ENCODE measurements at regions not wholly inside any gene's neighbourhood (a gene's known extent, or its start where the extent isn't known, plus 50 kb on each side); places are given as distances from the start of the nearest gene placed in this dataset.
A peak's percentile ranks its signal among the peaks of the same experiment; 100 is the strongest.

- H3K9me3 ChIP-seq = no peaks in the 10 kb centered on the region
- no peaks in the 10 kb centered on the region for H3K27me3 ChIP-seq (ENCODE audit: low read depth)
- TF ChIP-seq CTCF (IDR thresholded peaks at IDR 0.05) = no peak
- no peaks in the 10 kb centered on the region for H3K36me3 ChIP-seq
- no peak overlapping the region for H3K4me3 ChIP-seq
- no peak overlapping the region for H3K27ac ChIP-seq
- H3K4me1 ChIP-seq = no peaks in the 10 kb centered on the region
- intact Hi-C loops (cut with DNase I) = no loop called here
- ATAC-seq = no peak
- no peak for DNase-seq
Observed at GRCh38 chr15:46556559-46557379, 921.9 kb downstream of the SQOR start.

GRCh38 chr15:46567968-46568367 lies 933.1 kb downstream of the SQOR start:
- Histone ChIP-seq H3K36me3 (no peaks in the 10 kb centered on the region), H3K4me3 (no peak overlapping the region), H3K27me3 (ENCODE audit: low read depth) (no peaks in the 10 kb centered on the region), H3K4me1 (no peaks in the 10 kb centered on the region), H3K9me3 (no peaks in the 10 kb centered on the region), H3K27ac (no peak overlapping the region)
- no peak for TF ChIP-seq CTCF (IDR thresholded peaks at IDR 0.05)
- intact Hi-C loops (cut with DNase I) = no loop called here
- no peak for ATAC-seq
- no peak for DNase-seq

GRCh38 chr15:46569781-46570180 lies 935.0 kb downstream of the SQOR start:
- intact Hi-C loops (cut with DNase I) = no loop called here

GRCh38 chr15:46576646-46577395 lies 942.0 kb downstream of the SQOR start:
- intact Hi-C loops (cut with DNase I) = no loop called here
- Histone ChIP-seq H3K4me1 (no peaks in the 10 kb centered on the region), H3K4me3 (no peak overlapping the region), H3K27me3 (ENCODE audit: low read depth) (no peaks in the 10 kb centered on the region), H3K36me3 (no peaks in the 10 kb centered on the region), H3K27ac (no peak overlapping the region), H3K9me3 (no peaks in the 10 kb centered on the region)
- peak; percentile 61 to 65 for ATAC-seq
- no peak for TF ChIP-seq CTCF (IDR thresholded peaks at IDR 0.05)
- DNase-seq = no peak

More at GRCh38 chr15:46569781-46570180, 935.0 kb downstream of the SQOR start:
- TF ChIP-seq CTCF (IDR thresholded peaks at IDR 0.05) = no peak
- ATAC-seq = no peak
- Histone ChIP-seq H3K27me3 (ENCODE audit: low read depth) (no peaks in the 10 kb centered on the region), H3K4me1 (no peaks in the 10 kb centered on the region), H3K27ac (no peak overlapping the region), H3K9me3 (no peaks in the 10 kb centered on the region), H3K36me3 (no peaks in the 10 kb centered on the region), H3K4me3 (no peak overlapping the region)
- DNase-seq = no peak

- H3K4me3 ChIP-seq = no peak overlapping the region
- no peaks in the 10 kb centered on the region for H3K4me1 ChIP-seq
- intact Hi-C loops (cut with DNase I) = no loop called here
- no peaks in the 10 kb centered on the region for H3K36me3 ChIP-seq
- no peak for DNase-seq
- no peak for TF ChIP-seq CTCF (IDR thresholded peaks at IDR 0.05)
- no peak for ATAC-seq
- H3K27ac ChIP-seq = no peak overlapping the region
- no peaks in the 10 kb centered on the region for H3K9me3 ChIP-seq
- no peaks in the 10 kb centered on the region for H3K27me3 ChIP-seq (ENCODE audit: low read depth)
Observed at GRCh38 chr15:46577767-46578166, 942.9 kb downstream of the SQOR start.

All from lower lobe of right lung (tissue), 2 donors.